Subcutaneous abdominal adipose tissue (tissue), 5 donors: ENCODE measurements at regions not wholly inside any gene's neighbourhood (a gene's known extent, or its start where the extent isn't known, plus 50 kb on each side); places are given as distances from the start of the nearest gene placed in this dataset.

ENCODE experiments used
- H3K27ac ChIP-seq: one replicate; pipeline ENCODE4 v1.7.0; 2013; ENCODE audit warnings: low read depth, mild to moderate bottlenecking, inconsistent platforms, low read length, moderate library complexity
- H3K27me3 ChIP-seq, 5 donors: one replicate each; pipeline ENCODE4 v1.7.0; 2013; ENCODE audit warnings: low read length in 5 of 5, inconsistent platforms in 1 of 5; ENCODE audit not compliant: control insufficient read depth in 5 of 5, insufficient read depth in 4 of 5
- H3K36me3 ChIP-seq, 5 donors: one replicate each; pipeline ENCODE4 v1.7.0; 2013; ENCODE audit warnings: low read length in 5 of 5; ENCODE audit not compliant: control insufficient read depth in 5 of 5, insufficient read depth in 5 of 5
- H3K4me1 ChIP-seq, 5 donors: one replicate each; pipeline ENCODE4 v1.7.0; 2013; ENCODE audit warnings: low read length in 5 of 5, mild to moderate bottlenecking in 3 of 5, moderate library complexity in 1 of 5; ENCODE audit not compliant: control insufficient read depth in 5 of 5, insufficient read depth in 5 of 5
- H3K4me3 ChIP-seq, 5 donors: one replicate each; pipeline ENCODE4 v1.7.0; 2013; ENCODE audit warnings: low read length in 5 of 5, low read depth in 1 of 5
- H3K9ac ChIP-seq, 5 donors: one replicate each; pipeline ENCODE4 v1.7.0; 2013; ENCODE audit warnings: low read length in 5 of 5, mild to moderate bottlenecking in 4 of 5, moderate library complexity in 3 of 5
- H3K9me3 ChIP-seq, 5 donors: one replicate each; pipeline ENCODE4 v1.7.0; 2013; ENCODE audit warnings: low read length in 5 of 5; ENCODE audit not compliant: control insufficient read depth in 5 of 5
- donor health status: healthy.
- donor health status: healthy.
- donor health status: healthy.
- donor health status: healthy.
- donor health status: healthy.

- no peak overlapping the region for H3K9ac ChIP-seq
- no peaks in the 10 kb centered on the region for H3K36me3 ChIP-seq
Observed at GRCh38 chr10:128305601-128306345, 179.6 kb upstream of the MKI67 start.

GRCh38 chr10:128306535-128306934 lies 180.3 kb upstream of the MKI67 start:
- Histone ChIP-seq H3K27ac (no peak overlapping the region), H3K27me3 (peaks cover 0 to 8% (median 4%) of the 10 kb centered on the region in 5 donors), H3K4me1 (no peaks in the 10 kb centered on the region), H3K36me3 (no peaks in the 10 kb centered on the region), H3K9ac (no peak overlapping the region), H3K9me3 (peaks cover 0 to 8% (median 3%) of the 10 kb centered on the region in 5 donors), H3K4me3 (no peak overlapping the region)

More at GRCh38 chr10:128305601-128306345, 179.6 kb upstream of the MKI67 start:
- Histone ChIP-seq H3K9me3 (peaks cover 0 to 10% (median 5%) of the 10 kb centered on the region in 5 donors), H3K27me3 (peaks cover 0 to 6% (median 4%) of the 10 kb centered on the region in 5 donors), H3K4me1 (no peaks in the 10 kb centered on the region), H3K27ac (no peak overlapping the region), H3K4me3 (no peak overlapping the region)

GRCh38 chr10:128306966-128307365 lies 180.7 kb upstream of the MKI67 start:
- no peak overlapping the region for H3K9ac ChIP-seq

GRCh38 chr10:128307820-128308219 lies 181.6 kb upstream of the MKI67 start:
- Histone ChIP-seq H3K9ac (no peak overlapping the region), H3K4me1 (no peaks in the 10 kb centered on the region), H3K27me3 (peaks cover 0 to 8% (median 4%) of the 10 kb centered on the region in 5 donors), H3K36me3 (no peaks in the 10 kb centered on the region), H3K4me3 (no peak overlapping the region), H3K27ac (no peak overlapping the region), H3K9me3 (no peaks in the 10 kb centered on the region)

More at GRCh38 chr10:128306966-128307365, 180.7 kb upstream of the MKI67 start:
- Histone ChIP-seq H3K9me3 (peaks cover 0 to 5% (median 0%) of the 10 kb centered on the region in 5 donors), H3K4me3 (no peak overlapping the region), H3K27ac (no peak overlapping the region), H3K27me3 (peaks cover 0 to 8% (median 4%) of the 10 kb centered on the region in 5 donors), H3K4me1 (no peaks in the 10 kb centered on the region), H3K36me3 (no peaks in the 10 kb centered on the region)

GRCh38 chr10:128310971-128311658 lies 184.9 kb upstream of the MKI67 start:
- no peaks in the 10 kb centered on the region for H3K9me3 ChIP-seq
- no peak overlapping the region for H3K4me3 ChIP-seq
- H3K27me3 ChIP-seq = peaks cover 0 to 6% (median 3%) of the 10 kb centered on the region in 5 donors
- no peak overlapping the region for H3K9ac ChIP-seq
- no peaks in the 10 kb centered on the region for H3K36me3 ChIP-seq
- no peak overlapping the region for H3K27ac ChIP-seq
- H3K4me1 ChIP-seq = no peaks in the 10 kb centered on the region

GRCh38 chr10:128312250-128312649 lies 186.0 kb upstream of the MKI67 start:
- Histone ChIP-seq H3K36me3 (no peaks in the 10 kb centered on the region), H3K4me1 (no peaks in the 10 kb centered on the region), H3K4me3 (no peak overlapping the region), H3K9me3 (no peaks in the 10 kb centered on the region), H3K9ac (no peak overlapping the region), H3K27ac (no peak overlapping the region), H3K27me3 (peaks cover 0 to 7% (median 6%) of the 10 kb centered on the region in 5 donors)

- H3K4me3 ChIP-seq = no peak overlapping the region
- H3K9ac ChIP-seq = no peak overlapping the region
- H3K27ac ChIP-seq = no peak overlapping the region
- peaks cover 0 to 8% (median 2%) of the 10 kb centered on the region in 5 donors for H3K27me3 ChIP-seq
- no peaks in the 10 kb centered on the region for H3K4me1 ChIP-seq
- no peaks in the 10 kb centered on the region for H3K9me3 ChIP-seq
- H3K36me3 ChIP-seq = no peaks in the 10 kb centered on the region
Observed at GRCh38 chr10:128314686-128315085, 188.5 kb upstream of the MKI67 start.

GRCh38 chr10:128316121-128316726 lies 190.0 kb upstream of the MKI67 start:
- H3K36me3 ChIP-seq = no peaks in the 10 kb centered on the region
- H3K9me3 ChIP-seq = no peaks in the 10 kb centered on the region
- H3K27ac ChIP-seq = no peak overlapping the region
- peaks cover 0 to 7% (median 2%) of the 10 kb centered on the region in 5 donors for H3K27me3 ChIP-seq
- H3K4me3 ChIP-seq = no peak overlapping the region
- no peaks in the 10 kb centered on the region for H3K4me1 ChIP-seq
- H3K9ac ChIP-seq = no peak overlapping the region

GRCh38 chr10:128316925-128317324 lies 190.7 kb upstream of the MKI67 start:
- no peak overlapping the region for H3K27ac ChIP-seq
- H3K9me3 ChIP-seq = no peaks in the 10 kb centered on the region
- H3K9ac ChIP-seq = no peak overlapping the region
- H3K27me3 ChIP-seq = peaks cover 0 to 4% (median 2%) of the 10 kb centered on the region in 5 donors
- H3K4me3 ChIP-seq = no peak overlapping the region
- H3K4me1 ChIP-seq = no peaks in the 10 kb centered on the region
- H3K36me3 ChIP-seq = no peaks in the 10 kb centered on the region

GRCh38 chr10:128318366-128318765 lies 192.1 kb upstream of the MKI67 start:
- peaks cover 0 to 4% (median 3%) of the 10 kb centered on the region in 5 donors for H3K27me3 ChIP-seq
- H3K4me1 ChIP-seq = no peaks in the 10 kb centered on the region
- no peaks in the 10 kb centered on the region for H3K9me3 ChIP-seq
- H3K9ac ChIP-seq = no peak overlapping the region
- H3K27ac ChIP-seq = no peak overlapping the region
- no peaks in the 10 kb centered on the region for H3K36me3 ChIP-seq
- no peak overlapping the region for H3K4me3 ChIP-seq
